ENCODE measurements at regions not wholly inside any gene's neighbourhood (a gene's known extent, or its start where the extent isn't known, plus 50 kb on each side); places are given as distances from the start of the nearest gene placed in this dataset.

DNA sequence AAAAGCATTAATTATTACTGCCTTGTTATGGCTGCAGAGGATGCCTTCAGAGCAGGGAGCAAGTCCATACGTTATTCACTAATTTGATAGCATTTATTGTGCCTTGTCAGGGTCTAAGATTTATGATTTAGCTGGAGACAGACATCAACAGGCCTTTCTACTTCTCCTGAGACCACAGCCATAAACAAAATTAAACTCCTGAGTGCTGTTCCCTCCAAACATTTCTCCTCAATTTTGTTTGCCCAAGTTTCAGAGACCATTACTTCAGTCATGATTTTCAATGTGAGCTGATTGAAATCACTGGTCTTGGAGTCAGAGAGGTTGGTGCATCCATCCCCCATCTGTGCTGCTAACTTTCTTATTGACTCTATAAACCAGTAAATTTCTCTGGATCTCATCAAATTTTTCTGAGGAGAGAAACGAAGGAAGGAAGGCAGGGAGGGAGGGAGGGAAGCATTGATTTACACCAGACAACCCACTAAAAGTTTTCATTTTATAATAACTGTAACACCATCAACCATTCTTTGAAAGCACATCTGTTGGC, 423.6 kb upstream of the CDH11 start:
- no CpG with 5 or more reads among the region's 2 CpGs for WGBS (ENCODE audit: insufficient coverage, low lambda C conversion rate)
- no peak for DNase-seq

DNA sequence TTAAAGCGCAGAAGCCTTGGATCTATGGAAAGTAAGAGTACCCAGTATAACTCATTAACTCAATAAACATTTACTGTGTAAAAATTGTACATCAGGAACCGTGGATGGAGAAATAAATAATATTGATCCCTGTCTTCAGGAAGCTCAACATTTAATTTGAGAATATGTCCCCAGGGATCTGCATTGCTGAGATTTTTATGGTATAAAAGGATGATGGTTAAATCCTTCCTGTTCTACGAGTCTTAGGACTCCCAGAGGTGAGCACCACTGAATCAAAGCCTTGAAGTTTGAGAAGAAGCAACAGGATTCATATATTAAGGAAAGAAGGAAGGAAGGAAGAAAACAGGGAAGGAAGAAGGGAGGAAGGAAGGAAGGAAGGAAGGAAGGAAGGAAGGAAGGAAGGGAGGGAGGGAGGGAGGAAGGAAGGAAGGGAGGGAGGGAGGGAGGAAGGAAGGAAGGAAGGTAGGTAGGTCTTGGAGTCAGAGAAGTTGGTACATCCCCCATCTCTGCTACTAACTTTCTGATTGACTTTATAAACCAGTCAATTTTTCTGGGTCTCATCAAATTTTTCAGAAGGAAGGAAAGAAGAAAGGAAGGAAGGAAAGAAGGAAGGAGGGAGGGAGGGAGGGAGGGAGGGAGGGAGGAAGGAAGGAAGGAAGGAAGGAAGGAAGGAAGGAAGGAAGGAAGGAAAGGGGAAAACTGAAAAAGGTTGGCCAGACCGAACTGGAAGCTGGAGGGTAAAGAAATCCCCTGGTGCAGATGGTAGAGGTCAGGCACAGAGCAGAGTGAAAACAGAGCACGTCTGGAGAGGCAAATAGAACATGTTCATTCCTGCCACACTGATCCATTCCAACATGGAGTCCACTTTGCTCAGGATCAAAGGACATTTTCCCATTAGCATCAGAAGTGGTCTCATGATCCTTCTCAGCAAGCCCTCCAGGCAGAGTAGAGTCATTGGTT, 422.2 kb upstream of the CDH11 start:
- Histone ChIP-seq H3K27me3 (ENCODE audit: control insufficient read depth, insufficient read depth, low read length) (no peaks in the 10 kb centered on the region), H3K36me3 (ENCODE audit: control insufficient read depth, insufficient read depth, low read length) (no peaks in the 10 kb centered on the region), H3K4me3 (ENCODE audit: low read length) (no peak overlapping the region), H3K27ac (ENCODE audit: low read length) (no peak overlapping the region), H3K9me3 (ENCODE audit: control insufficient read depth, low read depth, low read length) (no peaks in the 10 kb centered on the region), H3K4me1 (ENCODE audit: control insufficient read depth, insufficient read depth, low read length) (no peaks in the 10 kb centered on the region)
- no peak for DNase-seq
- 82% methylated on average over 3 of the region's 5 CpGs for WGBS (ENCODE audit: insufficient coverage, low lambda C conversion rate)

More for the DNA sequence above, 423.6 kb upstream of the CDH11 start:
- Histone ChIP-seq H3K9me3 (ENCODE audit: control insufficient read depth, low read depth, low read length) (no peaks in the 10 kb centered on the region), H3K27ac (ENCODE audit: low read length) (no peak overlapping the region), H3K4me3 (ENCODE audit: low read length) (no peak overlapping the region), H3K36me3 (ENCODE audit: control insufficient read depth, insufficient read depth, low read length) (no peaks in the 10 kb centered on the region), H3K27me3 (ENCODE audit: control insufficient read depth, insufficient read depth, low read length) (no peaks in the 10 kb centered on the region), H3K4me1 (ENCODE audit: control insufficient read depth, insufficient read depth, low read length) (no peaks in the 10 kb centered on the region)

DNA sequence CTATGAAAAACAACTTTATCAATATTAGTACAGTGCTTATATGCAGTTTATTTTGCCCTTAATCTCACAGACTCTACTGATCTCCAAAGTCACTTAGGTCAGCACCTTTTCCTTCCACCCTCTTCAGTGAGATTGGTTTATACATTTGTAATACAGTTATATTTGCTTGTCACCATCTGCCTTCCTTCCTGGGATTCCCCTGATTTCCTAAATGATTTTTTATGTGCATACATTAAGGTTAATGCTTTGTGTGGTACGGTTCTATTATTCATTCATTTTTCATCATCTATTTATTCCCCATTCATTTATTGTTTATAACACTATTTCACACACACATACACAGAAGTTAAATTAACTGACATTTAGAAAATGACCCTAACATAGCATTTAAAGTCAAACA, 419.8 kb upstream of the CDH11 start:
- Histone ChIP-seq H3K27ac (ENCODE audit: low read length) (no peak overlapping the region), H3K4me1 (ENCODE audit: control insufficient read depth, insufficient read depth, low read length) (no peaks in the 10 kb centered on the region), H3K27me3 (ENCODE audit: control insufficient read depth, insufficient read depth, low read length) (no peaks in the 10 kb centered on the region), H3K9me3 (ENCODE audit: control insufficient read depth, low read depth, low read length) (no peaks in the 10 kb centered on the region), H3K36me3 (ENCODE audit: control insufficient read depth, insufficient read depth, low read length) (no peaks in the 10 kb centered on the region), H3K4me3 (ENCODE audit: low read length) (no peak overlapping the region)
- no peak for DNase-seq
- 80% methylated on average over 1 of the region's 1 CpG for WGBS (ENCODE audit: insufficient coverage, low lambda C conversion rate)

DNA sequence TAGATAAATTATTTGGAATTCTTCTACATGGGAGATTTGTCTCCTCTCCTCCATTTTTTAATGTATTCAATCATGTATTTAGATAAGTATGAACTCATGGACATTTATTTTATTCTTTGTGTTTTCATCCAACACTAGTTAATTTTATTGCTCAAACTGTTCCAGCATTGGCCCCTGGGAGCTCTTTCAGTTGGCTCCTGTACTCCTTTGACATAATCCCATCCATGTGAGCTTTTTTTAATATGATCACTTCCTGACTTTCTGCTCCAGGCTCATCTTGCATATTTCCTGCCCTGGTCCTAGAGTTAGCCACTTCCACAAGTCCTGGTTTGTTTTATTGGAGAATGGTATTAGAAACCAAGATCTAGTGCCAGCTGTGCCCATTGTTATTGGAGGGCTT, 419.0 kb upstream of the CDH11 start:
- H3K4me1 ChIP-seq (ENCODE audit: control insufficient read depth, insufficient read depth, low read length), result no peaks in the 10 kb centered on the region
- no peak overlapping the region for H3K27ac ChIP-seq (ENCODE audit: low read length)
- no peaks in the 10 kb centered on the region for H3K27me3 ChIP-seq (ENCODE audit: control insufficient read depth, insufficient read depth, low read length)
- H3K4me3 ChIP-seq (ENCODE audit: low read length), result no peak overlapping the region
- no peaks in the 10 kb centered on the region for H3K36me3 ChIP-seq (ENCODE audit: control insufficient read depth, insufficient read depth, low read length)
- DNase-seq, result no peak
- H3K9me3 ChIP-seq (ENCODE audit: control insufficient read depth, low read depth, low read length), result no peaks in the 10 kb centered on the region

DNA sequence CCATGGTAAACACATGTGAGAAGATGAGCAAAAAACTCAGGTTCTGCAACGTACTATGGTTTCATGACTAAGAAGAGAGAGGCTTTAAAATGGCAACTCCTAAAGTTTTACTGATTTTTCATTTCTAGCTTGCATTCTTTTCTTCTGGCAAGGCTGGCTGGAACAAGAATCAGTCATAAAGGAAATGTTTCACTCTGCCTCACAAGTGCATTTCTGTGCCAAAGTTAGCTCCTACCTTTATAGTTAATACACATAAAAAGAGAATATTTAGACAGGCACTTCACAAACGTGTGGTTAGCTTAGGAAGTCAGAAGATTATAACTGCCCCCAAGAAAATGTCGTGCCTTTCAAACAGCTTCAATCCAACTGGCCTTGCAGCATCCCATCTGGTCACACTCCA, 417.1 kb upstream of the CDH11 start:
- H3K27ac ChIP-seq (ENCODE audit: low read length), result no peak overlapping the region
- H3K4me1 ChIP-seq (ENCODE audit: control insufficient read depth, insufficient read depth, low read length), result no peaks in the 10 kb centered on the region
- H3K27me3 ChIP-seq (ENCODE audit: control insufficient read depth, insufficient read depth, low read length), result no peaks in the 10 kb centered on the region
- H3K36me3 ChIP-seq (ENCODE audit: control insufficient read depth, insufficient read depth, low read length), result no peaks in the 10 kb centered on the region
- no peak for DNase-seq
- no CpG with 5 or more reads among the region's 3 CpGs for WGBS (ENCODE audit: insufficient coverage, low lambda C conversion rate)
- no peaks in the 10 kb centered on the region for H3K9me3 ChIP-seq (ENCODE audit: control insufficient read depth, low read depth, low read length)
- H3K4me3 ChIP-seq (ENCODE audit: low read length), result no peak overlapping the region

DNA sequence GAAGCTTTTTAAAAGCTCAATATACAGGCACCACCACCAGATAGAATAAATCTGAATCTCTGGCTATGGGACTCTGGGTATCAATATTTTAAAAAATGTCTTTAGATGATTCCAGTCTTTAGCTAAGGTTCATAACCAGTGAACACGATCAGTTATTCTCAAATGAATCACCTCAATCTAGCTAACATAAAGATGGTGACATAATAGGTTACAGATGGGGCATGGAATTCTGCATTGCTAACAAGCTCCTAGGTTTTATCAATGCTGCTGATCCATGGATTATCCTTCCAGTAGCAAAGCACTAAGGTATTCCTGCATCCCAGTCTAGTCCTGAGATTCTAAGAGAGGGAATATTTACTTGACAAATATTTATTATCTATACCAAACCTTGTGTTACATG, 415.5 kb upstream of the CDH11 start:
- no peak for DNase-seq
- Histone ChIP-seq H3K9me3 (ENCODE audit: control insufficient read depth, low read depth, low read length) (no peaks in the 10 kb centered on the region), H3K27me3 (ENCODE audit: control insufficient read depth, insufficient read depth, low read length) (no peaks in the 10 kb centered on the region), H3K36me3 (ENCODE audit: control insufficient read depth, insufficient read depth, low read length) (no peaks in the 10 kb centered on the region), H3K4me1 (ENCODE audit: control insufficient read depth, insufficient read depth, low read length) (no peaks in the 10 kb centered on the region), H3K27ac (ENCODE audit: low read length) (no peak overlapping the region), H3K4me3 (ENCODE audit: low read length) (no peak overlapping the region)
- WGBS (ENCODE audit: insufficient coverage, low lambda C conversion rate), result no CpG with 5 or more reads among the region's 1 CpG

DNA sequence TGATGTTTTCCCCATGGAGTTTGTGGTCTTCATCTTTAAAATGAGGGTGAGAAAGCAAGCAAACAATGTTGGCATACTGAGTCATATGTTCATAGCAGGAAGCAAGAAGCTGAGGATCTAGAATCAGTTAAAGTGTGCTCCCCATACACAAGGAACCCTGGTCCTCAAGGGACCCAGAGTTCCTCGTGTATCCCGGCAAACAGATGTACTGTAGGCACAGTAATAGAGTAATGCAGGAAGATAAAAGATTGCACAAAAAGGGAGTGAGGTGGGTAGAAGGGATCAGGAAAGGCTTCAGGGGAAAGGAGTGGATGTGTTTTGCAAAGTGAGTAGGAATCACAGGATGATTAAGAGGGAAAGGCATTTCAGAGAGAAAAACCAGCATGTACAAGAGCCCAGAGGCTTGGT, 412.3 kb upstream of the CDH11 start:
- H3K9me3 ChIP-seq (ENCODE audit: control insufficient read depth, low read depth, low read length), result no peaks in the 10 kb centered on the region
- no peak for DNase-seq
- H3K27me3 ChIP-seq (ENCODE audit: control insufficient read depth, insufficient read depth, low read length), result no peaks in the 10 kb centered on the region
- no peak overlapping the region for H3K27ac ChIP-seq (ENCODE audit: low read length)
- H3K36me3 ChIP-seq (ENCODE audit: control insufficient read depth, insufficient read depth, low read length), result no peaks in the 10 kb centered on the region
- WGBS (ENCODE audit: insufficient coverage, low lambda C conversion rate), result no CpG with 5 or more reads among the region's 2 CpGs
- H3K4me1 ChIP-seq (ENCODE audit: control insufficient read depth, insufficient read depth, low read length), result no peaks in the 10 kb centered on the region
- no peak overlapping the region for H3K4me3 ChIP-seq (ENCODE audit: low read length)

DNA sequence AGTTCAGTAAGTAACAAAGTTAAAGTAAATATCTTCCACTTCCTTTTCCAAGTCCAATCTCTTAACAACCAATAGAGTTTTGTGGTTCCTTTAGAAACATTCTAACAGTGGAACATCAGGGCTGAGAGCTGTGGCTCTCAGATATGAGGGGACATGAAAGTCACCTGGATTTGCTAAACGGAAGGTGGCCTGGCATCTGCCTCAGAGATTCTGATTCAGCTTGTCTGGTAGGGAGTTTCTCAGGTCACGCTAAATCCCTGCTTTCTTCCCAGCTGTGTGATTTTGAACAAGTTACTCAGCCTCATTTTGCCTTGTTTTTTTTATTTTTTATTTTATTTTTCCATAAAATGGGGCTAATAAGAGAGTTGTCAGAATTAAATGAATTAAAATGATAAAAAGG, 411.0 kb upstream of the CDH11 start:
- no peak overlapping the region for H3K4me3 ChIP-seq (ENCODE audit: low read length)
- DNase-seq, result no peak
- no peaks in the 10 kb centered on the region for H3K4me1 ChIP-seq (ENCODE audit: control insufficient read depth, insufficient read depth, low read length)
- WGBS (ENCODE audit: insufficient coverage, low lambda C conversion rate), result no CpG with 5 or more reads among the region's 2 CpGs
- no peaks in the 10 kb centered on the region for H3K36me3 ChIP-seq (ENCODE audit: control insufficient read depth, insufficient read depth, low read length)
- H3K27ac ChIP-seq (ENCODE audit: low read length), result no peak overlapping the region
- no peaks in the 10 kb centered on the region for H3K9me3 ChIP-seq (ENCODE audit: control insufficient read depth, low read depth, low read length)
- no peaks in the 10 kb centered on the region for H3K27me3 ChIP-seq (ENCODE audit: control insufficient read depth, insufficient read depth, low read length)

DNA sequence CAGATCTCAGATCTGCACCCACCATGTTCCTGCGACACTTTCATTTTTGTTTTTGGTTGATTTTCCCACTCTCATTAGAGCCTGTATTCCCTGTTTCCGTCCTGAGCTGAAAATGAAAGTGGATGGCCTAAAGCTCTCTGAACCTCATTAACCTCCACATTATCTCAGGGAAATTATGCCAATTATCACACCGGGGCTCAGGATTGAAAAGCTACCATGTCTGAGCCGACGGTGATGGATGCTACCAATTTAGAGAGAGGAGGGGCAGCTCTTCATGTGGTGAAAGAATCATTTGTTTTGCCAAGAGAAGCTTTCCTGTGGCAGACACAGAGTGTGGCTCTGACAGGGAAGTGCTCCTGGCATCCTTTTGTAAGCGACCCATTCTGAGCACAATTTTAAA, 410.4 kb upstream of the CDH11 start:
- WGBS (ENCODE audit: insufficient coverage, low lambda C conversion rate), result 52% methylated on average over 4 of the region's 6 CpGs
- H3K9me3 ChIP-seq (ENCODE audit: control insufficient read depth, low read depth, low read length), result no peaks in the 10 kb centered on the region
- H3K4me3 ChIP-seq (ENCODE audit: low read length), result no peak overlapping the region
- DNase-seq, result no peak
- no peaks in the 10 kb centered on the region for H3K36me3 ChIP-seq (ENCODE audit: control insufficient read depth, insufficient read depth, low read length)
- H3K27me3 ChIP-seq (ENCODE audit: control insufficient read depth, insufficient read depth, low read length), result no peaks in the 10 kb centered on the region
- H3K27ac ChIP-seq (ENCODE audit: low read length), result no peak overlapping the region
- H3K4me1 ChIP-seq (ENCODE audit: control insufficient read depth, insufficient read depth, low read length), result no peaks in the 10 kb centered on the region

DNA sequence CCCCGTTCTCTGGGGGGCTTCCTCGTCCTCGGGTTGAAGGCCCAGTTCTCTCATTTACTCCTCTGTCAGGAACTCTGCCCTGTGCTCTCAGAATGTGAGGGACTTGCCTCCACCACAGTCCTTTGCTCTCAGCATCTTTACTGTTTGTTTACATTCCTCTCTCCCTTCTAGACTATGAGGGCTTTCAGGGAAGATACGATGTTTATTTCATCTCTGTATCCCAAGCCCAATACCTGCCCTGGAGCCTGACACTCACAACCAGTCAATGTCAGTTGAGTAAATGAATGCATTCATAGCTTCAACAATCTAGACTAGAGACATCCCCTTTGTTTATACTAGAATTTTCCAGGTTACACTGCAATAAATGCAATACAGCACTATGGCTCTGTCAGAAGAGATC, 409.6 kb upstream of the CDH11 start:
- Histone ChIP-seq H3K36me3 (ENCODE audit: control insufficient read depth, insufficient read depth, low read length) (no peaks in the 10 kb centered on the region), H3K27ac (ENCODE audit: low read length) (no peak overlapping the region), H3K4me1 (ENCODE audit: control insufficient read depth, insufficient read depth, low read length) (no peaks in the 10 kb centered on the region), H3K9me3 (ENCODE audit: control insufficient read depth, low read depth, low read length) (no peaks in the 10 kb centered on the region), H3K27me3 (ENCODE audit: control insufficient read depth, insufficient read depth, low read length) (no peaks in the 10 kb centered on the region), H3K4me3 (ENCODE audit: low read length) (no peak overlapping the region)
- WGBS (ENCODE audit: insufficient coverage, low lambda C conversion rate), result 20% methylated on average over 1 of the region's 4 CpGs
- DNase-seq, result no peak

DNA sequence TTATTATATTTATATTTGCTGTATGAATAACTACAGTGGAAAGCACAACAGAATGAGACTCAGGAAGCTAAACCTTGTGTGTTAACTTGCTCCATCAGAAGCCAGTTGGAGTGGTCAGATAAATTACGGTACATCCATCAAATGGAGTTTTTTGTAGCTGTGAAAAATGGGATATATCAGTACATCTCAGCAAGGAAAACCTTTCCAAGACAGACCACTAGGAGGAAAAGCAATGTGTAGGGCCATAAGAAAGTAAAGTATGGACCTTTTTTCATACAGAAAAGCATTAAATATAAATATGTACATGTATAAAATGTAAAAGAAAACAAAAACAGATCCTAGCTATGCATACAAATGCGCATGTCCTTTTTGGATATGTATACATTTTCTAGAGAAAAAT, 403.8 kb upstream of the CDH11 start:
- DNase-seq, result no peak
- no peaks in the 10 kb centered on the region for H3K4me1 ChIP-seq (ENCODE audit: control insufficient read depth, insufficient read depth, low read length)
- WGBS (ENCODE audit: insufficient coverage, low lambda C conversion rate), result 100% methylated on average over 1 of the region's 2 CpGs
- no peaks in the 10 kb centered on the region for H3K36me3 ChIP-seq (ENCODE audit: control insufficient read depth, insufficient read depth, low read length)
- no peak overlapping the region for H3K4me3 ChIP-seq (ENCODE audit: low read length)
- H3K27ac ChIP-seq (ENCODE audit: low read length), result no peak overlapping the region
- peaks cover 3% of the 10 kb centered on the region for H3K27me3 ChIP-seq (ENCODE audit: control insufficient read depth, insufficient read depth, low read length)
- no peaks in the 10 kb centered on the region for H3K9me3 ChIP-seq (ENCODE audit: control insufficient read depth, low read depth, low read length)

Data from large intestine (tissue), 3 donors.